A673 (cell line): ENCODE measurements at regions not wholly inside any gene's neighbourhood (a gene's known extent, or its start where the extent isn't known, plus 50 kb on each side); places are given as distances from the start of the nearest gene placed in this dataset.

Experiments
- EZH2 ChIP-seq: fragments of 200-600 bp; sonication (generic); IDR thresholded peaks from 2 replicates; pipeline ENCODE4 v1.6.1; 2017; ENCODE audit warnings: borderline replicate concordance, low read depth, mild to moderate bottlenecking, mixed read lengths, antibody characterized with exemption, low read length; ENCODE audit not compliant: poor library complexity, severe bottlenecking
- TF ChIP-seq, protein P1 (sequence below): fragments of 300-800, 200-600 bp; sonication (generic); conservative IDR thresholded peaks from 2 replicates; pipeline ENCODE4 v1.5.1; 2017; ENCODE audit warnings: low read depth, mild to moderate bottlenecking, antibody characterized with exemption, low read length, moderate library complexity, mixed read lengths

DNA sequence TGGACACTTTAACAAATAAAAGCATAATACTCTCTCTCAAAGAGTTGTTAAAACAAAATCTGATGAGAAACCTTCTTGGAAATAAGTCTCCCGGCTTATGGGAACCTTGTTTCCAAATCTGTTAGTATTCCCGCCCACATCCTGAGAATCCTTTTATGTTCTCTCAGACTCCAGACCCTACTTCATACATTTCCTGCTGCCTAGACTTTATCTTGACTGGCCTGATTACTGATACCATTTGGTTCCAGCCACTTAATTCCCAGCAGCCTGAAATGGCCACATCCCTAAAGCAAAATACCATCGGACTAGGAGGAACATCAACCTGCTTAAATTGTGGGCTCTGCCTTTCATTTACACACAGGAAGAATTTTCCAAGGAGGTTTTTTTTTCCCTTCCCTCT is 79.1 kb upstream of the CYP1B1 start:
- TF ChIP-seq, protein P1, sequence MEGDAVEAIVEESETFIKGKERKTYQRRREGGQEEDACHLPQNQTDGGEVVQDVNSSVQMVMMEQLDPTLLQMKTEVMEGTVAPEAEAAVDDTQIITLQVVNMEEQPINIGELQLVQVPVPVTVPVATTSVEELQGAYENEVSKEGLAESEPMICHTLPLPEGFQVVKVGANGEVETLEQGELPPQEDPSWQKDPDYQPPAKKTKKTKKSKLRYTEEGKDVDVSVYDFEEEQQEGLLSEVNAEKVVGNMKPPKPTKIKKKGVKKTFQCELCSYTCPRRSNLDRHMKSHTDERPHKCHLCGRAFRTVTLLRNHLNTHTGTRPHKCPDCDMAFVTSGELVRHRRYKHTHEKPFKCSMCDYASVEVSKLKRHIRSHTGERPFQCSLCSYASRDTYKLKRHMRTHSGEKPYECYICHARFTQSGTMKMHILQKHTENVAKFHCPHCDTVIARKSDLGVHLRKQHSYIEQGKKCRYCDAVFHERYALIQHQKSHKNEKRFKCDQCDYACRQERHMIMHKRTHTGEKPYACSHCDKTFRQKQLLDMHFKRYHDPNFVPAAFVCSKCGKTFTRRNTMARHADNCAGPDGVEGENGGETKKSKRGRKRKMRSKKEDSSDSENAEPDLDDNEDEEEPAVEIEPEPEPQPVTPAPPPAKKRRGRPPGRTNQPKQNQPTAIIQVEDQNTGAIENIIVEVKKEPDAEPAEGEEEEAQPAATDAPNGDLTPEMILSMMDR = no peak
- no peak for TF ChIP-seq EZH2
